ENCODE measurements at regions not wholly inside any gene's neighbourhood (a gene's known extent, or its start where the extent isn't known, plus 50 kb on each side); places are given as distances from the start of the nearest gene placed in this dataset.
"Not testable (repeated sequence)": the region's sequence is repeated elsewhere in the genome, so short reads cannot be mapped to it uniquely, and the experiment has no call there.

GRCh38 chr14:45787167-45787566 lies 534.2 kb upstream of the MIS18BP1 start:
- Histone ChIP-seq H3K4me3 (ENCODE audit: low read length) (no peak overlapping the region), H3K27me3 (ENCODE audit: control insufficient read depth, insufficient read depth, low read length) (no peaks in the 10 kb centered on the region), H3K27ac (ENCODE audit: low read length) (no peak overlapping the region), H3K36me3 (ENCODE audit: control insufficient read depth, low read depth, low read length) (no peaks in the 10 kb centered on the region), H3K9me3 (ENCODE audit: control insufficient read depth, low read depth, low read length) (peaks cover 50% of the 10 kb centered on the region), H3K9ac (ENCODE audit: low read length) (no peak overlapping the region), H3K4me1 (ENCODE audit: control insufficient read depth, low read depth, low read length) (no peaks in the 10 kb centered on the region)

GRCh38 chr14:45786266-45786665 lies 533.3 kb upstream of the MIS18BP1 start:
- Histone ChIP-seq H3K9ac (ENCODE audit: low read length) (no peak overlapping the region), H3K27me3 (ENCODE audit: control insufficient read depth, insufficient read depth, low read length) (no peaks in the 10 kb centered on the region), H3K4me1 (ENCODE audit: control insufficient read depth, low read depth, low read length) (no peaks in the 10 kb centered on the region), H3K27ac (ENCODE audit: low read length) (no peak overlapping the region), H3K4me3 (ENCODE audit: low read length) (no peak overlapping the region), H3K9me3 (ENCODE audit: control insufficient read depth, low read depth, low read length) (peaks cover 50% of the 10 kb centered on the region), H3K36me3 (ENCODE audit: control insufficient read depth, low read depth, low read length) (no peaks in the 10 kb centered on the region)

GRCh38 chr14:45785240-45785639 lies 532.2 kb upstream of the MIS18BP1 start:
- H3K9ac ChIP-seq (ENCODE audit: low read length) = no peak overlapping the region
- H3K4me1 ChIP-seq (ENCODE audit: control insufficient read depth, low read depth, low read length) = no peaks in the 10 kb centered on the region
- H3K27me3 ChIP-seq (ENCODE audit: control insufficient read depth, insufficient read depth, low read length) = no peaks in the 10 kb centered on the region
- H3K27ac ChIP-seq (ENCODE audit: low read length) = no peak overlapping the region
- peaks cover 46% of the 10 kb centered on the region for H3K9me3 ChIP-seq (ENCODE audit: control insufficient read depth, low read depth, low read length)
- no peaks in the 10 kb centered on the region for H3K36me3 ChIP-seq (ENCODE audit: control insufficient read depth, low read depth, low read length)
- H3K4me3 ChIP-seq (ENCODE audit: low read length) = no peak overlapping the region

GRCh38 chr14:45766247-45766646 lies 513.2 kb upstream of the MIS18BP1 start:
- no peak overlapping the region for H3K9ac ChIP-seq (ENCODE audit: low read length)
- no peaks in the 10 kb centered on the region for H3K36me3 ChIP-seq (ENCODE audit: control insufficient read depth, low read depth, low read length)
- H3K9me3 ChIP-seq (ENCODE audit: control insufficient read depth, low read depth, low read length) = no peaks in the 10 kb centered on the region
- H3K27me3 ChIP-seq (ENCODE audit: control insufficient read depth, insufficient read depth, low read length) = no peaks in the 10 kb centered on the region
- H3K27ac ChIP-seq (ENCODE audit: low read length) = no peak overlapping the region
- H3K4me1 ChIP-seq (ENCODE audit: control insufficient read depth, low read depth, low read length) = no peaks in the 10 kb centered on the region
- H3K4me3 ChIP-seq (ENCODE audit: low read length) = no peak overlapping the region

- no peaks in the 10 kb centered on the region for H3K36me3 ChIP-seq (ENCODE audit: control insufficient read depth, low read depth, low read length)
- H3K4me1 ChIP-seq (ENCODE audit: control insufficient read depth, low read depth, low read length) = no peaks in the 10 kb centered on the region
- peaks cover 6% of the 10 kb centered on the region for H3K9me3 ChIP-seq (ENCODE audit: control insufficient read depth, low read depth, low read length)
- no peak overlapping the region for H3K9ac ChIP-seq (ENCODE audit: low read length)
- no peak overlapping the region for H3K27ac ChIP-seq (ENCODE audit: low read length)
- H3K4me3 ChIP-seq (ENCODE audit: low read length) = no peak overlapping the region
- no peaks in the 10 kb centered on the region for H3K27me3 ChIP-seq (ENCODE audit: control insufficient read depth, insufficient read depth, low read length)
Measured at GRCh38 chr14:45757655-45758054, 504.7 kb upstream of the MIS18BP1 start.

GRCh38 chr14:45756412-45756811 lies 503.4 kb upstream of the MIS18BP1 start:
- H3K27ac ChIP-seq (ENCODE audit: low read length); H3K4me1 ChIP-seq (ENCODE audit: control insufficient read depth, low read depth, low read length); H3K36me3 ChIP-seq (ENCODE audit: control insufficient read depth, low read depth, low read length); H3K27me3 ChIP-seq (ENCODE audit: control insufficient read depth, insufficient read depth, low read length); H3K9ac ChIP-seq (ENCODE audit: low read length); H3K4me3 ChIP-seq (ENCODE audit: low read length); H3K9me3 ChIP-seq (ENCODE audit: control insufficient read depth, low read depth, low read length): not testable (repeated sequence)

- Histone ChIP-seq H3K36me3 (ENCODE audit: control insufficient read depth, low read depth, low read length) (no peaks in the 10 kb centered on the region), H3K4me1 (ENCODE audit: control insufficient read depth, low read depth, low read length) (no peaks in the 10 kb centered on the region), H3K9me3 (ENCODE audit: control insufficient read depth, low read depth, low read length) (no peaks in the 10 kb centered on the region), H3K9ac (ENCODE audit: low read length) (no peak overlapping the region), H3K4me3 (ENCODE audit: low read length) (no peak overlapping the region), H3K27me3 (ENCODE audit: control insufficient read depth, insufficient read depth, low read length) (no peaks in the 10 kb centered on the region), H3K27ac (ENCODE audit: low read length) (no peak overlapping the region)
Measured at GRCh38 chr14:45743884-45744283, 490.9 kb upstream of the MIS18BP1 start.

- Histone ChIP-seq H3K9ac (ENCODE audit: low read length) (no peak overlapping the region), H3K27ac (ENCODE audit: low read length) (no peak overlapping the region), H3K27me3 (ENCODE audit: control insufficient read depth, insufficient read depth, low read length) (no peaks in the 10 kb centered on the region), H3K9me3 (ENCODE audit: control insufficient read depth, low read depth, low read length) (no peaks in the 10 kb centered on the region), H3K4me1 (ENCODE audit: control insufficient read depth, low read depth, low read length) (no peaks in the 10 kb centered on the region), H3K4me3 (ENCODE audit: low read length) (no peak overlapping the region), H3K36me3 (ENCODE audit: control insufficient read depth, low read depth, low read length) (no peaks in the 10 kb centered on the region)
Measured at GRCh38 chr14:45742187-45742586, 489.2 kb upstream of the MIS18BP1 start.

- Histone ChIP-seq H3K4me3 (ENCODE audit: low read length) (no peak overlapping the region), H3K27ac (ENCODE audit: low read length) (no peak overlapping the region), H3K36me3 (ENCODE audit: control insufficient read depth, low read depth, low read length) (no peaks in the 10 kb centered on the region), H3K9me3 (ENCODE audit: control insufficient read depth, low read depth, low read length) (no peaks in the 10 kb centered on the region), H3K27me3 (ENCODE audit: control insufficient read depth, insufficient read depth, low read length) (no peaks in the 10 kb centered on the region), H3K4me1 (ENCODE audit: control insufficient read depth, low read depth, low read length) (no peaks in the 10 kb centered on the region), H3K9ac (ENCODE audit: low read length) (no peak overlapping the region)
Measured at GRCh38 chr14:45728434-45729225, 475.6 kb upstream of the MIS18BP1 start.

GRCh38 chr14:45727133-45727532 lies 474.1 kb upstream of the MIS18BP1 start:
- no peaks in the 10 kb centered on the region for H3K36me3 ChIP-seq (ENCODE audit: control insufficient read depth, low read depth, low read length)
- no peak overlapping the region for H3K27ac ChIP-seq (ENCODE audit: low read length)
- no peak overlapping the region for H3K4me3 ChIP-seq (ENCODE audit: low read length)
- no peak overlapping the region for H3K9ac ChIP-seq (ENCODE audit: low read length)
- H3K4me1 ChIP-seq (ENCODE audit: control insufficient read depth, low read depth, low read length) = no peaks in the 10 kb centered on the region
- no peaks in the 10 kb centered on the region for H3K27me3 ChIP-seq (ENCODE audit: control insufficient read depth, insufficient read depth, low read length)
- no peaks in the 10 kb centered on the region for H3K9me3 ChIP-seq (ENCODE audit: control insufficient read depth, low read depth, low read length)

GRCh38 chr14:45721472-45721871 lies 468.5 kb upstream of the MIS18BP1 start:
- H3K36me3 ChIP-seq (ENCODE audit: control insufficient read depth, low read depth, low read length) = no peaks in the 10 kb centered on the region
- no peak overlapping the region for H3K9ac ChIP-seq (ENCODE audit: low read length)
- H3K9me3 ChIP-seq (ENCODE audit: control insufficient read depth, low read depth, low read length) = no peaks in the 10 kb centered on the region
- H3K27me3 ChIP-seq (ENCODE audit: control insufficient read depth, insufficient read depth, low read length) = no peaks in the 10 kb centered on the region
- no peaks in the 10 kb centered on the region for H3K4me1 ChIP-seq (ENCODE audit: control insufficient read depth, low read depth, low read length)
- H3K4me3 ChIP-seq (ENCODE audit: low read length) = no peak overlapping the region
- no peak overlapping the region for H3K27ac ChIP-seq (ENCODE audit: low read length)

GRCh38 chr14:45716572-45716971 lies 463.6 kb upstream of the MIS18BP1 start:
- H3K36me3 ChIP-seq (ENCODE audit: control insufficient read depth, low read depth, low read length) = no peaks in the 10 kb centered on the region
- H3K9ac ChIP-seq (ENCODE audit: low read length) = no peak overlapping the region
- no peaks in the 10 kb centered on the region for H3K4me1 ChIP-seq (ENCODE audit: control insufficient read depth, low read depth, low read length)
- H3K27ac ChIP-seq (ENCODE audit: low read length) = no peak overlapping the region
- no peaks in the 10 kb centered on the region for H3K27me3 ChIP-seq (ENCODE audit: control insufficient read depth, insufficient read depth, low read length)
- no peaks in the 10 kb centered on the region for H3K9me3 ChIP-seq (ENCODE audit: control insufficient read depth, low read depth, low read length)
- no peak overlapping the region for H3K4me3 ChIP-seq (ENCODE audit: low read length)
